ENCODE measurements at regions not wholly inside any gene's neighbourhood (a gene's known extent, or its start where the extent isn't known, plus 50 kb on each side); places are given as distances from the start of the nearest gene placed in this dataset.

DNA sequence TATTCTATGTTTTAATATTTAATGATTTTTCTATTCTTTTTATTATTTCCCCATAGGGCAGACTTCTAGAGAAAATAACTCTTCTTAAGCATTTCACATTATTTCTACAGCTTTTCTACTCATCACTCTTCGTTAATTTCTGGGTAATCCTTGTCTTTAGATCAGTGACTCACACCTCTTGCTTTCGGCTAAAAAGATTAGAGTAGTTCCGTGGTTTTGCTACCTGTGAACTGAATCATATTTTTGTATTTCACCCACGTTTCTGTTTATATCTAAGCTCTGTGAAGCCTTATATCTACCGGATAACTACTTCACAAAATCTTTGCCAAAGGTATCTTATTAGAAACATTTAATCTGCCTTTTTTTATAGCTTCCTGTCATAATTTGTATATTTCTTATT is 685.5 kb upstream of the FSHR start:
- Mint-ChIP-seq H3K27me3 (ENCODE audit: low read depth in 3 of 3) (no peaks in the 10 kb centered on the region), H3K4me3 (no peak overlapping the region), H3K9me3 (peaks cover 0 to 11% (median 3%) of the 10 kb centered on the region in 7 donors), H3K36me3 (no peaks in the 10 kb centered on the region), H3K27ac (no peak overlapping the region), H3K4me1 (no peaks in the 10 kb centered on the region)
- TF ChIP-seq, protein P1, sequence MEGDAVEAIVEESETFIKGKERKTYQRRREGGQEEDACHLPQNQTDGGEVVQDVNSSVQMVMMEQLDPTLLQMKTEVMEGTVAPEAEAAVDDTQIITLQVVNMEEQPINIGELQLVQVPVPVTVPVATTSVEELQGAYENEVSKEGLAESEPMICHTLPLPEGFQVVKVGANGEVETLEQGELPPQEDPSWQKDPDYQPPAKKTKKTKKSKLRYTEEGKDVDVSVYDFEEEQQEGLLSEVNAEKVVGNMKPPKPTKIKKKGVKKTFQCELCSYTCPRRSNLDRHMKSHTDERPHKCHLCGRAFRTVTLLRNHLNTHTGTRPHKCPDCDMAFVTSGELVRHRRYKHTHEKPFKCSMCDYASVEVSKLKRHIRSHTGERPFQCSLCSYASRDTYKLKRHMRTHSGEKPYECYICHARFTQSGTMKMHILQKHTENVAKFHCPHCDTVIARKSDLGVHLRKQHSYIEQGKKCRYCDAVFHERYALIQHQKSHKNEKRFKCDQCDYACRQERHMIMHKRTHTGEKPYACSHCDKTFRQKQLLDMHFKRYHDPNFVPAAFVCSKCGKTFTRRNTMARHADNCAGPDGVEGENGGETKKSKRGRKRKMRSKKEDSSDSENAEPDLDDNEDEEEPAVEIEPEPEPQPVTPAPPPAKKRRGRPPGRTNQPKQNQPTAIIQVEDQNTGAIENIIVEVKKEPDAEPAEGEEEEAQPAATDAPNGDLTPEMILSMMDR (IDR thresholded peaks at IDR 0.05): no peak
- Histone ChIP-seq H3K9me3 (replicated peaks in 1 of 2; ENCODE audit: control insufficient read depth in 1 of 2, insufficient read depth in 1 of 2, low read length in 2 of 2) (peaks cover 0 to 11% of the 10 kb centered on the region in 2 donors), H3K27ac (ENCODE audit: low read depth in 1 of 2, low read length in 2 of 2) (no peak overlapping the region), H3K4me2 (replicated peaks; ENCODE audit: extremely low read depth, low read length, poor library complexity, severe bottlenecking) (no peak overlapping the region), H3K4me1 (ENCODE audit: control insufficient read depth in 1 of 2, insufficient read depth in 2 of 2, low read length in 2 of 2) (no peaks in the 10 kb centered on the region), H3K9ac (ENCODE audit: insufficient read depth, low read length, poor library complexity, severe bottlenecking) (no peak overlapping the region), H3K4me3 (replicated peaks in 1 of 3; ENCODE audit: low read depth in 2 of 3, low read length in 3 of 3) (no peak overlapping the region), H3K27me3 (ENCODE audit: control insufficient read depth in 2 of 2, insufficient read depth in 2 of 2, low read length in 2 of 2) (no peaks in the 10 kb centered on the region), H3K79me2 (ENCODE audit: insufficient read depth, low read length) (no peaks in the 10 kb centered on the region), H4K20me1 (ENCODE audit: insufficient read depth, low read length) (no peaks in the 10 kb centered on the region), H2AFZ (ENCODE audit: insufficient read depth, low read depth, low read length, poor library complexity, severe bottlenecking) (no peak overlapping the region), H3K36me3 (replicated peaks in 1 of 2; ENCODE audit: control insufficient read depth in 1 of 2, insufficient read depth in 2 of 2, low read length in 2 of 2) (no peaks in the 10 kb centered on the region)
- no peak for DNase-seq
- intact Hi-C loops (cut with micrococcal nuclease): no loop called here
- 79% methylated on average over 2 of the region's 5 CpGs for WGBS (ENCODE audit: insufficient coverage)

DNA sequence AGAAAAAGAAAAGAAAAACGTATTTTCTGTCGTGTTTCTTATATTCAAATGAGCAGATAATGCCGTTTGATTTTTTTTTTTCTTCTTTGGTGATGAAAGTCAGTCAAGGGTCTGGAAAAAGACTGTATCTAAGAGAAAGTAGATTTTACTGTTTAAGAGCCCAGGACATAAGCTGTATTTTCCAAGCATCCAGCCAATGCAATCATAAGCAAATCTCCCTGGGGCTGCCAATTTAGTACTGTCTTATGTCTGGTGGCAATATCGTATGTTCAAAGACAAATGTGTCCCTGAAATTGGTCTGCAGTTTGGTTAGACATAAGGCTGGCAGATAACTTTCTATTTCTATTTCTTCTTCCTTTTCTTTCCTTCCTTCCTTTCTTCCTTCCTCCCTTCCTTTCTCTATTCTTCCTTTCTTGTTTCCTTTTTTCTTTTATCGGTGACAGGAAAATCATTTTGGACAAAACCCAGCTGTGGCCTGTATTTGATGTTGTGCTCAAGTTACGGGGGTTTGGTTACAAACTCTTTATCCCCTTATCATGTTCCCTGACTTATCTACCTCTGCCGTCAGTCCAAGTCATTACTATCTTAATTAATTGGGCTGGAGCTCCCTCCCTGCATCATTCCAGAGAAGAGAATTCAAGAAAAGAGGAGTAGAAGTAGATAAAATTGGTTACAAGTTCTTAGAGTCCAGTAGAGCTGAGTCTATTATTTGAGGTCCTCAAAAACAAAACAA is 683.4 kb upstream of the FSHR start:
- 88% methylated on average over 3 of the region's 7 CpGs for WGBS (ENCODE audit: insufficient coverage)
- Histone ChIP-seq H3K79me2 (ENCODE audit: insufficient read depth, low read length) (no peaks in the 10 kb centered on the region), H3K9me3 (replicated peaks in 1 of 2; ENCODE audit: control insufficient read depth in 1 of 2, insufficient read depth in 1 of 2, low read length in 2 of 2) (no peaks in the 10 kb centered on the region), H4K20me1 (ENCODE audit: insufficient read depth, low read length) (no peaks in the 10 kb centered on the region), H2AFZ (ENCODE audit: insufficient read depth, low read depth, low read length, poor library complexity, severe bottlenecking) (no peak overlapping the region), H3K4me1 (ENCODE audit: control insufficient read depth in 1 of 2, insufficient read depth in 2 of 2, low read length in 2 of 2) (no peaks in the 10 kb centered on the region), H3K36me3 (replicated peaks in 1 of 2; ENCODE audit: control insufficient read depth in 1 of 2, insufficient read depth in 2 of 2, low read length in 2 of 2) (no peaks in the 10 kb centered on the region), H3K4me3 (replicated peaks in 1 of 3; ENCODE audit: low read depth in 2 of 3, low read length in 3 of 3) (no peak overlapping the region), H3K27me3 (ENCODE audit: control insufficient read depth in 2 of 2, insufficient read depth in 2 of 2, low read length in 2 of 2) (no peaks in the 10 kb centered on the region), H3K9ac (ENCODE audit: insufficient read depth, low read length, poor library complexity, severe bottlenecking) (no peak overlapping the region), H3K4me2 (replicated peaks; ENCODE audit: extremely low read depth, low read length, poor library complexity, severe bottlenecking) (no peak overlapping the region), H3K27ac (ENCODE audit: low read depth in 1 of 2, low read length in 2 of 2) (no peak overlapping the region)
- H3K4me1 Mint-ChIP-seq: no peaks in the 10 kb centered on the region
- peaks cover 0 to 1% (median 0%) of the 10 kb centered on the region in 3 donors for H3K27me3 Mint-ChIP-seq (ENCODE audit: low read depth in 3 of 3)
- no peak overlapping the region for H3K4me3 Mint-ChIP-seq
- no peak overlapping the region for H3K27ac Mint-ChIP-seq
- TF ChIP-seq, protein P1 (IDR thresholded peaks at IDR 0.05): no peak
- intact Hi-C loops (cut with micrococcal nuclease): no loop called here
- no peaks in the 10 kb centered on the region for H3K36me3 Mint-ChIP-seq
- no peak for DNase-seq
- peaks cover 0 to 7% (median 1%) of the 10 kb centered on the region in 7 donors for H3K9me3 Mint-ChIP-seq

Measured in CD14-positive monocyte (primary cell).